Activated CD4-positive, alpha-beta T cell treated with anti-CD3 and anti-CD28 coated beads for 36 hours (primary cell): ENCODE measurements at regions not wholly inside any gene's neighbourhood (a gene's known extent, or its start where the extent isn't known, plus 50 kb on each side); places are given as distances from the start of the nearest gene placed in this dataset.

Source experiments
- ATAC-seq: fragments of 200-7000 bp; cut with Tn5 transposase; one replicate; pipeline ENCODE4 v1.10.0; 2021; ENCODE audit warnings: mild to moderate bottlenecking, moderate library complexity
- CTCF ChIA-PET: fragments of 350-600 bp; sonication (Branson Sonifier 250); formaldehyde crosslinking; loops from one replicate; lab custom pipeline; 2021; ENCODE audit warnings: antibody characterized with exemption; lab: Charles Lee
- POLR2A ChIA-PET: fragments of 350-600 bp; sonication (Branson Sonifier 250); formaldehyde crosslinking; loops from one replicate; lab custom pipeline; 2021; ENCODE audit warnings: antibody characterized with exemption, inconsistent platforms; lab: Charles Lee
- DNase-seq: peaks from one replicate; pipeline ENCODE4 v3.0.0-alpha.2; 2020
- H3K27ac Mint-ChIP-seq: one replicate; pipeline ENCODE4 v1.8.0; 2021; ENCODE audit warnings: mixed read lengths
- H3K27me3 Mint-ChIP-seq: one replicate; pipeline ENCODE4 v1.8.0; 2021; ENCODE audit warnings: mixed read lengths
- H3K36me3 Mint-ChIP-seq: one replicate; pipeline ENCODE4 v1.8.0; 2021; ENCODE audit warnings: low read depth, mixed read lengths
- H3K4me1 Mint-ChIP-seq: one replicate; pipeline ENCODE4 v1.8.0; 2021; ENCODE audit warnings: mixed read lengths
- H3K4me3 Mint-ChIP-seq: one replicate; pipeline ENCODE4 v1.8.0; 2021; ENCODE audit warnings: mild to moderate bottlenecking, moderate library complexity, mixed read lengths
- H3K9me3 Mint-ChIP-seq: one replicate; pipeline ENCODE4 v1.8.0; 2021; ENCODE audit warnings: low read depth, mixed read lengths
- intact Hi-C, 2 experiments: fragments of 100-400 bp; cut with DNase I in 1 of 2; cut with micrococcal nuclease in 1 of 2; formaldehyde crosslinking; loops; one replicate each; pipeline versions ENCODE4 v1.14.2 to v1.15.1; 2022 to 2024; cut with DNase I, micrococcal nuclease

DNA sequence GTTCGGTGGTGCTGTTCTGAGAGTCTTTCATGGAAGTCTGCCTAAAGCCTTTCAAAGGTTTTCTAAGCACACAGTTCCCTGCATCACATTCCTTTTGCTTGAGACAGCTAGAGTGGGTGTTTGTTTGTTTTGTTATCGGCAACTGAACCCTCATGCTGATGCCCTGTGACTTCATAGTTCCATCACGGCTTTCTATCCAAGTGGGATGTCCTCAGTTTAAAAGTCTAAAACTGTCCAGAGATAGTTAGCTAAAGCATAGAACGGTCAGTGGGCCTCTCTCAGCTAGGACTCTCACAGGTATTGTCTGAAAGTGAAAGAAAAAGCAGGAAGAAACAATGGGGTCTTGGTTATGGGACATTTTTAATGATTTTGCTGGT, 337.3 kb downstream of the OSR1 start:
- no peaks in the 10 kb centered on the region for H3K4me1 Mint-ChIP-seq
- no peaks in the 10 kb centered on the region for H3K36me3 Mint-ChIP-seq
- H3K27me3 Mint-ChIP-seq: no peaks in the 10 kb centered on the region
- ChIA-PET CTCF (no interaction called here), POLR2A (no interaction called here)
- H3K4me3 Mint-ChIP-seq: no peak overlapping the region
- ATAC-seq (no peak), DNase-seq (no peak)
- peaks cover 3% of the 10 kb centered on the region for H3K9me3 Mint-ChIP-seq
- intact Hi-C loops: no loop called here
- no peak overlapping the region for H3K27ac Mint-ChIP-seq

DNA sequence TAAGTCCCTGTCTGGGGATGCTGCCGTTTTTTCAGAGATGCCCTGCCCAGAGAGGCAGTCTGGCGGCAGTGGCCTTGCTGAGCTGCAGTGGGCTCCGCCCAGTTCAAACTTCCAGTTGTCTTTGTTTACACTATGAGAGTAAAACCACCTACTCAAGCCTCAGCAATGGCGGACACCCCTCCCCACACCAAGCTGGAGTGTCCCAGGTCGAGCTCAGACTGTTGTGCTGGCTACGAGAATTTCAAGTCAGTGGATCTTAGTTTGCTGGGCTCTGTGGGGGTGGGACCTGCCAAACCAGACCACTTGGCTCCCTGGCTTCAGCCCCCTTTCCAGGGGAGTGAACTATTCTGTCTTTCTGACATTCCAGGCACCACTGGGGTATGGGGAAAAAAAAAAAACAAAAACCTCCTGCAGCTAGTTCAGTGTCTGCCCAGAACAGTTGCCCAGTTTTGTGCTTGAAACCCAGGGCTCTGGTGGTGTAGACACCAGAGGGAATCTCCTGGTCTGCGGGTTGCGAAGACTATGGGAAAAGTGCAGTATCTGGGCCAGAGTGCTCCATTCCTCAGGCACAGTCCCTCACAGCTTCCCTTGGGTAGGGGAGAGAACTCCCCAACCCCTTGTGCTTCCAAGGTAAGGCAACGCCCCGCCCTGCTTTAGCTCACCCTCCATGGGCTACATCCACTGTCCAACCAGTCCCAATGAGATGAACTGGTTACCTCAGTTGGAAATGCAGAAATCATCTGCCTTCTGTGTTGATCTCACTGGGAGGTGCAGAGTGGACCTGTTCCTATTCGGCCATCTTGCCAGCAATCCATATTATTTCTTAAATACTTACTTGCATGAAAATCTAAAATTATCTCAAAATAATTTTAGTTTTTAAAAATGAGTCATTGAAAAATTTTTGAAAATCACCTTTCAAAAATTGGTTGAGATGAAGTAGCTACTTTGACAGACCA, 338.0 kb downstream of the OSR1 start:
- ChIA-PET CTCF (no interaction called here), POLR2A (no interaction called here)
- no peak for ATAC-seq
- DNase-seq: no peak
- H3K27ac Mint-ChIP-seq: no peak overlapping the region
- H3K36me3 Mint-ChIP-seq: no peaks in the 10 kb centered on the region
- H3K27me3 Mint-ChIP-seq: no peaks in the 10 kb centered on the region
- H3K4me1 Mint-ChIP-seq: no peaks in the 10 kb centered on the region
- intact Hi-C loops: no loop called here
- peaks cover 3% of the 10 kb centered on the region for H3K9me3 Mint-ChIP-seq
- H3K4me3 Mint-ChIP-seq: no peak overlapping the region

DNA sequence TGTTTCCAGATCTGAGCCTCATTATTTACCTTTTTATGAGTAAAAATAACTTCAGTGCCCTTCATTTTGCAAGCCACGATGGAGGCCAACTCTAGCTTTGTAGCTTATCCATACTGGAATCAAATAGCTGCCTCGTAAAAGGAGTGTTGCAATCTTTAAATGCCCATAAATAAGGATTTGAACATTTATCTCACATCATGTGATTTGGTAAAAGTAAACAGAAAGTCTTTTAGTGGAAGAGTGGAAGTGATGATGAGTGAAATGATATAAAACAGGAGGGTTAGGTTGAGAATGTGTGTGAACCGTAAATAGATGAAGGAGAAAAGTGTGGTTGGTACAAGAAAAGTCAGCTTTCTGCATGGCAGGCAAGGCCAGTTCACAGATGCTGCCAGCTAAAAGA, 348.9 kb downstream of the OSR1 start:
- intact Hi-C loops: no loop called here
- CTCF ChIA-PET: interaction anchor here (0.6 to 0.7 kb wide), 3 partner anchors 13 to 259 kb away, joined by 3 to 4 read pairs (median 3); no protein-coding TSS in a partner anchor
- Mint-ChIP-seq H3K27me3 (no peaks in the 10 kb centered on the region), H3K4me3 (no peak overlapping the region), H3K36me3 (no peaks in the 10 kb centered on the region), H3K27ac (no peak overlapping the region), H3K9me3 (peaks cover 2% of the 10 kb centered on the region), H3K4me1 (no peaks in the 10 kb centered on the region)
- DNase-seq (no peak), ATAC-seq (no peak)
- POLR2A ChIA-PET: no interaction called here

DNA sequence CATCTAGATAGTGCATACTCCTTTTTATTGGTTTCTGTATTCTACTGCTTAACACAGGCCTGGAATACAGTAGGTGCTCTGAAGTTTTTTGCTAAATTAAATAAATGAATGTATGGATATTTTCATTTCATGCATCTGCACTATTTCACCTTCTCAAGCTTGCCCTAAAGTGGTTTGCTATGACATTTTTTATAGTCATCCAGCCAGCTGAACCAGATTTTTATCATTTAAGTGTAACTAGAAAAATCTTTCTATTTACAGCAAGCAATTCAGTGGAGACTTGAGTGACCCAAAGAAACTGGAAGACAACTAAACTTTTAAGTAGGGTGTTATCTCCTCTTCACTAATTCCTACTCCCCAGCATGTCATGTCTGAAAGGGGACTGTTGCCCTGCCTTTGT, 354.9 kb downstream of the OSR1 start:
- no peak for DNase-seq
- H3K27me3 Mint-ChIP-seq: no peaks in the 10 kb centered on the region
- H3K9me3 Mint-ChIP-seq: no peaks in the 10 kb centered on the region
- H3K4me3 Mint-ChIP-seq: no peak overlapping the region
- H3K4me1 Mint-ChIP-seq: no peaks in the 10 kb centered on the region
- no peaks in the 10 kb centered on the region for H3K36me3 Mint-ChIP-seq
- ATAC-seq: no peak
- intact Hi-C loops: no loop called here
- H3K27ac Mint-ChIP-seq: no peak overlapping the region
- CTCF ChIA-PET: interaction anchor here (1.4 kb wide), 1 partner anchor 45 kb away, joined by 3 read pairs; no protein-coding TSS in a partner anchor
- POLR2A ChIA-PET: no interaction called here

DNA sequence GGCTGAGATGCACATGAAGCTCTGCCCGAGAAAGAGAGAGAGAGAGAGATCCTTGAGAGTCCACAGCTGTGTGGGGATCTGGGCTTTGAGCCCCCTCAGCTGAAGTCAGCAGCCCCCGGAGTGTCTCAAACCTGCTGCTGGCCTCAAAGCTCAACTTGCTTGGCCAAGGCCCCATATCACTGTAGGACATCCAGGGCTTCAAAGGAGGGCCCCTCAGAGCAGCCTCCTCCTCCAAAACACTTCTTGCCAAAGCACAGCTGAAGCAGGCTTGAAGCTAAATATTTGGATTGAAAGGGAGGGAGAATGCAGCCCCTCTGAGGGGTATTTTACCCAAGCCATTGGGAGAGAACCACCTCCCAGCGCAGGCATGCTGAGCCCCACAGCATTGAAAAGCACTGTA, 357.6 kb downstream of the OSR1 start:
- Mint-ChIP-seq H3K27ac (no peak overlapping the region), H3K4me3 (no peak overlapping the region), H3K36me3 (no peaks in the 10 kb centered on the region), H3K9me3 (no peaks in the 10 kb centered on the region), H3K27me3 (no peaks in the 10 kb centered on the region), H3K4me1 (no peaks in the 10 kb centered on the region)
- POLR2A ChIA-PET: no interaction called here
- intact Hi-C loops: no loop called here
- no peak for DNase-seq
- ATAC-seq: no peak
- CTCF ChIA-PET: no interaction called here

DNA sequence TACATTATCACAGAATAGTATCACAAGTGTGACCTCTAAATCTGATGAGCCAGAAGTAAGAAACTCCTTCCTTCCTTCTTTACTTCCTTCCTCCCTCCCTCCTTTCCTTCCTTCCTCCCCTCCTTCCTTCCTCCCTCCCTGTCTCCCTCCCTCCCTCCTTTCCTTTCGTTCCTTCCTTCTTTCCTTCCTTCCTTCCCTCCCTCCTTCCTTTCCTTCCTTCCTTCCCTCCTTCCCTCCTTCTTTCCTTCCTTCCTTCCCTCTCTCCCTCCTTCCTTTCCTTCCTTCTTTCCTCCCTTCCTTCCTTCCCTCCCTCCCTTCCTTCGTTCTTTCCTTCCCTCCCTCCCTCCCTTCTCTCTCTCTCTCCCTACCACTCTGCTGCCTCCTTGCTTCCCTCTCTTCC, 359.2 kb downstream of the OSR1 start:
- no peak overlapping the region for H3K27ac Mint-ChIP-seq
- no peaks in the 10 kb centered on the region for H3K9me3 Mint-ChIP-seq
- H3K4me1 Mint-ChIP-seq: no peaks in the 10 kb centered on the region
- ChIA-PET POLR2A (no interaction called here), CTCF (no interaction called here)
- intact Hi-C loops: no loop called here
- no peaks in the 10 kb centered on the region for H3K27me3 Mint-ChIP-seq
- H3K36me3 Mint-ChIP-seq: no peaks in the 10 kb centered on the region
- no peak overlapping the region for H3K4me3 Mint-ChIP-seq
- no peak for ATAC-seq
- no peak for DNase-seq

DNA sequence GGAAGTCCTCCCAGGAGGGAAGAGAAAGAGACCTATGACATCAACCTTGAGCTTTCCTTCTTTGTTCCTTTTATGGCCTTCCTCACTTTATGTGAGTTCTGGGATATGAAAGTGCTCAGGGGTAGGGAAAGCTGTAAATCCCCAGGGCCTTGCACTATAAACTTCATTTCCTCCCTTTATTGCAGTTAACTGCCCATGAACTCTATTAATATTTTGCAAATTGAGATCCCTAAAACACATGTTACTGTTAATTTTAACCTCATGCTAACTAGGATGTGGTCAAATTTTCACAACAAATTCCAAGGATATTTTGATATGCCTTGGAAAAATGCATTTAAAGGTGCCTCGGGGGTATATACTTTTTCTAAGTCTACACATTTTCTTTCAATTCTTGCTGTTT, 359.9 kb downstream of the OSR1 start:
- CTCF ChIA-PET: no interaction called here
- POLR2A ChIA-PET: no interaction called here
- Mint-ChIP-seq H3K9me3 (no peaks in the 10 kb centered on the region), H3K4me1 (no peaks in the 10 kb centered on the region), H3K27me3 (no peaks in the 10 kb centered on the region), H3K36me3 (no peaks in the 10 kb centered on the region), H3K27ac (no peak overlapping the region), H3K4me3 (no peak overlapping the region)
- DNase-seq (no peak), ATAC-seq (no peak)
- intact Hi-C loops: no loop called here

DNA sequence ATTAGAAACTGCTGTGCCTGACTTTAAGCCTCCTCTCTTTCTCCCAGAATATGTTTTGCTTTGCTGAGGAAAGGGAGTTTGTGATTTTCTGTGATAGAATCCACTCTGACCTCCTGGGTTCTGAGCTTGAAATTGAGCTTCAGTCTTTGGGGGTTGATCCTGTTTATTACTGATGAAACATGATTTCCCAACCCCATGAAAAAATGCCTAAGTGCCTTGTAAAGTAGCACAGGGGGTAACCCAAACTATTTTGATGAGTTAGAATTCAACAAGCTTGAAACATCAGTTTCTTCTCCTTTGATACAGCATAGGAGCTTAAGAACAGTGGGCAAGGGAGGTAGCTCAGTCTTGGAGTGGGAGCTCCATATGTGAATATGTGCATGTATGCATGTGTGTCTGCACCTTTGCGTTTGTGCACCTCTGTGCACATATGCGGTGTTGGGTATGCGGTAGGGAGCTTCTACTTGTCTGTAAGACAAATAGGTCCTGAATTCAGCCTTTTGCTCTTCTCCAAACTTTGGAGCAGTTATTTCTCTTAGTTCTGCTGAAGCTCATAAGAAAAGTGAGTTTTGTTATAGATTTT, 364.6 kb downstream of the OSR1 start:
- H3K4me1 Mint-ChIP-seq: no peaks in the 10 kb centered on the region
- intact Hi-C loops: no loop called here
- CTCF ChIA-PET: interaction anchor here (1.5 kb wide), 1 partner anchor 21 kb away, joined by 3 read pairs; no protein-coding TSS in a partner anchor
- no peaks in the 10 kb centered on the region for H3K27me3 Mint-ChIP-seq
- POLR2A ChIA-PET: no interaction called here
- H3K4me3 Mint-ChIP-seq: no peak overlapping the region
- no peaks in the 10 kb centered on the region for H3K9me3 Mint-ChIP-seq
- H3K36me3 Mint-ChIP-seq: no peaks in the 10 kb centered on the region
- no peak for DNase-seq
- ATAC-seq: no peak
- no peak overlapping the region for H3K27ac Mint-ChIP-seq

DNA sequence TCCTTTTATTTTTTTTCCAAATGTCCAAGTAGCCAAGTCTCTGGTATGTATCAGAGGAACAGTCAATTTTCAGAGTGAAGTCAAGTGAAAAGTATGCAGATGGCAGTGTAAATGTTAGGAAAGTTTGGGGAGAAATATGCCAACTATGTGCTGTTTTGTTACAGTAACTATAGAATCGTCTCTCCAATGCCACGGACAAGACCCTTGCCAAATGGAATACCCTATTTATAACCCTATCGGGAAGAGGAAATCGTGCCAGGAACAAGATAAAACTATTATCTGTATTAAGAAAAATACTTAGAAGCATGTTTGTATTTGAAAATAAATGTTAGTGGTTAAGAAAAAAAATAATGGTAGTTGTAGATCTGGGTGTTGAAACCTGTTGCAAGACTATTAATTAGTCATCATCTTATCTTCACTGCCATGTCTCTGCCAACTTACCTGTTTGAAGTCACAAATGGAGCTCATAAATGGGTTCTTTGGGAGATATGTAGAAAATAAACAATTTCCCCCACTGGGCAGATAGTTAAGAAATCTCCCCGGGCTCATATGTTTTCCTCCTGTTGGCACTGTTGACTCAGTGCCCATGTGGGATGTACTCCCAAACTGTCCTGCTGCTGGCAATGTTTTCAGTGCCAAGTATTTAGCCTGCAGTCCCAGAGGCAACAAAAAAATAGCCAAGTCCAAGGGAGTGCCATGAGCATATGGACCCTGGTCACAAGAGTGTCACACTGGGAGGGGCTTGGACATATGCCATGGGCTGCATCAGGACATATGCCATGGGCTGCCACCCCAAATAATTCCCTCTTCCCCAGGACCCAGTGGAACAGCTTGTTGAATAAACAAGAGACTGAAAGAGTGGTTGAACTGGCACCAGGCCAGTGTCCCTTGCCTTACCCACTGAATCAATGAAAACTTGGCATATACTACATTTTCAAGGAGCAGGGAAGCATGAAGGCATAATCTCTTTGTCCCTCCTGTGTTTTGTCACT, 366.9 kb downstream of the OSR1 start:
- Mint-ChIP-seq H3K9me3 (no peaks in the 10 kb centered on the region), H3K27ac (no peak overlapping the region), H3K27me3 (no peaks in the 10 kb centered on the region), H3K4me1 (no peaks in the 10 kb centered on the region), H3K36me3 (no peaks in the 10 kb centered on the region), H3K4me3 (no peak overlapping the region)
- CTCF ChIA-PET: no interaction called here
- POLR2A ChIA-PET: no interaction called here
- no peak for DNase-seq
- intact Hi-C loops: no loop called here
- ATAC-seq: no peak

DNA sequence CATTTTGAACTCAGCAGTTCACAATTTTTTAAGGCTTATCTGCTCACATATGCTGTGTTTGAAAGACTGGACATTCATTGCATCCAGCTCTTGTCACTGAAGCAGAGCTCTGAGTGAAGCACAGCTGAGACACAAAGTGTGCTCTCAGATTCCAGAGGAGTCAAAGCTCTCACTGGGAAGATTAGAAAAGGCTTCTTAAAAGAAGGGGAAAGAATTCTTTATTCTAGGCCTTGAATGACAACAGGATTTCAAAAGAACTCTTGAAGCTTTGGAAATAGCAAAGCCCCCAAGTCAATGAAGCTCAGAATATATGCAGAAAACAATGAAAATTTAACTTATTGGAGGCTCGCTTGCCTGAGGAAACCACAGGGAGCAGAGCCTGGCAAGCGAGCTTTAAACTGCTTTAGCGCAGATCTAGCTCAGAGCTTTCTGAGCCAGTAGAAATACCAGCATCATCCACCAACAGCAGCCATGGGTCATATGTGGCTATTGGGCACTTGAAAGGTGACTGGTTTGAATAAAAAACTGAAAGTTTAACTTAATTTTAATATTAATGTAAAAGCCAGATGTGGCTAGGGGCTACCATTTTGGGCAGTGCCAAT, 369.7 kb downstream of the OSR1 start:
- Mint-ChIP-seq H3K27me3 (no peaks in the 10 kb centered on the region), H3K4me3 (no peak overlapping the region), H3K9me3 (no peaks in the 10 kb centered on the region), H3K4me1 (no peaks in the 10 kb centered on the region), H3K27ac (no peak overlapping the region), H3K36me3 (no peaks in the 10 kb centered on the region)
- no peak for ATAC-seq
- ChIA-PET CTCF (no interaction called here), POLR2A (interaction anchor here (0.6 kb wide), 1 partner anchor 38 kb away, joined by 6 read pairs; no protein-coding TSS in a partner anchor)
- intact Hi-C loops: no loop called here
- no peak for DNase-seq

DNA sequence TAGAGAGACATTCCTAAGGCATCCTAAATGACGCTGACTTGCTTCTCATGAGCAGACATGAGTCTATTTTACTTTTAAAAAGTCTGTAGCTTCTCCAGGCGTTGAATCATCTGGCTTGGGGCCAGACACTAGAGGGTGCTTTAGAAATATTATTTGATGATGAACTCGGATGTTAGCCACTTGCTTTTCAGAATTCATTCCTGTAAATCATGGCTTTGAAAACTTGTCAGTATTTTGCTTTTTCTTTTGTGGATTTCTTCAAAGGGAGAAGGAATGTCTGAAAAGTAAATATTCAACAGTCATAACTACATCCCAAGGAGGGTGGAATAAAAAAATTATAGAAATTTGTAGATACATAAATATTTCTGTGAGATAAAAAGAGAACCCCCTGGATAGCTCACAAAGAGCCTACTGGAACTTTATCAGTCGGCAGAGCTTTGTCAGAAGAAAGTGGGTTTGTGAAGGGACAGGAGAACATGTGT, 370.8 kb downstream of the OSR1 start:
- no peaks in the 10 kb centered on the region for H3K4me1 Mint-ChIP-seq
- ChIA-PET POLR2A (no interaction called here), CTCF (no interaction called here)
- intact Hi-C loops: no loop called here
- H3K9me3 Mint-ChIP-seq: no peaks in the 10 kb centered on the region
- no peak for ATAC-seq
- no peaks in the 10 kb centered on the region for H3K27me3 Mint-ChIP-seq
- H3K27ac Mint-ChIP-seq: no peak overlapping the region
- no peak for DNase-seq
- no peak overlapping the region for H3K4me3 Mint-ChIP-seq
- H3K36me3 Mint-ChIP-seq: no peaks in the 10 kb centered on the region
